H1 (cell line): ENCODE measurements at regions not wholly inside any gene's neighbourhood (a gene's known extent, or its start where the extent isn't known, plus 50 kb on each side); places are given as distances from the start of the nearest gene placed in this dataset.

ENCODE experiments used
- CTCF ChIA-PET: fragments of 300-600 bp; sonication (Branson Sonifier 250); formaldehyde crosslinking; loops from one replicate; lab custom pipeline; 2021; ENCODE audit not compliant: partially characterized antibody; lab: Charles Lee
- POLR2A ChIA-PET: fragments of 300-600 bp; sonication (Branson Sonifier 250); formaldehyde crosslinking; loops from one replicate; lab custom pipeline; 2021; ENCODE audit warnings: inconsistent platforms; ENCODE audit not compliant: partially characterized antibody; lab: Charles Lee
- DNase-seq, 2 experiments: peaks; one replicate each; pipeline versions ENCODE4 v3.0.0 to v3.0.0-alpha.2; 2010 to 2022; ENCODE audit warnings: low spot score in 2 of 2, low read depth in 1 of 2, mixed read lengths in 1 of 2
- FAIRE-seq: peaks from 2 replicates; lab custom pipeline; 2011; peaks lifted over from hg19 to GRCh38; lab: Jason Lieb, UNC
- H2AFZ ChIP-seq: 2 replicates; pipeline ENCODE4 v1.8.1; 2012; ENCODE audit warnings: low read length, inconsistent platforms
- H2AK5ac ChIP-seq: 2 replicates; pipeline ENCODE4 v1.6.1; 2013; ENCODE audit warnings: low read depth, low read length
- H2BK120ac ChIP-seq: replicated peaks from 2 replicates; pipeline ENCODE3; 2013; ENCODE audit warnings: low read depth, low read length, inconsistent platforms
- H2BK12ac ChIP-seq: 2 replicates; pipeline ENCODE4 v1.6.1; 2013; ENCODE audit warnings: low read depth, low read length
- H2BK15ac ChIP-seq: 2 replicates; pipeline ENCODE4 v1.6.1; 2013; ENCODE audit warnings: low read length
- H2BK20ac ChIP-seq: 2 replicates; pipeline ENCODE4 v1.6.1; 2013; ENCODE audit warnings: low read length
- H2BK5ac ChIP-seq: 2 replicates; pipeline ENCODE4 v1.6.1; 2013; ENCODE audit warnings: low read depth, low read length
- H3K14ac ChIP-seq: 2 replicates; pipeline ENCODE4 v1.6.1; 2013; ENCODE audit warnings: inconsistent platforms; ENCODE audit not compliant: insufficient read length
- H3K18ac ChIP-seq: 2 replicates; pipeline ENCODE4 v1.6.1; 2013; ENCODE audit warnings: low read length; ENCODE audit errors: extremely low read depth
- H3K23ac ChIP-seq: 2 replicates; pipeline ENCODE4 v1.6.1; 2013; ENCODE audit warnings: inconsistent platforms; ENCODE audit not compliant: insufficient read length
- H3K23me2 ChIP-seq: 2 replicates; pipeline ENCODE4 v1.6.1; 2013; ENCODE audit warnings: low read depth, low read length
- H3K27ac ChIP-seq: 2 replicates; pipeline ENCODE4 v1.6.1; 2011; ENCODE audit warnings: low read depth, low read length, inconsistent platforms
- H3K27me3 ChIP-seq, 4 experiments: replicated peaks in 1 of 4; 1 replicate in 1 of 4; 2 replicates in 3 of 4; pipeline versions ENCODE4 v1.6.1 to v1.8.1; 2011 to 2013; ENCODE audit warnings: low read length in 3 of 4, mild to moderate bottlenecking in 3 of 4, inconsistent platforms in 2 of 4, mixed read lengths in 2 of 4, moderate library complexity in 1 of 4; ENCODE audit not compliant: control insufficient read depth in 3 of 4, insufficient read depth in 3 of 4; ENCODE audit errors: extremely low read depth in 1 of 4
- H3K36me3 ChIP-seq, 4 experiments: 2 replicates each; pipeline versions ENCODE4 v1.6.1 to v1.8.1; 2011 to 2013; ENCODE audit warnings: mild to moderate bottlenecking in 4 of 4, low read length in 3 of 4, moderate library complexity in 2 of 4, control low read depth in 1 of 4, inconsistent platforms in 1 of 4; ENCODE audit not compliant: insufficient read depth in 4 of 4, control insufficient read depth in 2 of 4
- H3K4ac ChIP-seq: replicated peaks from 2 replicates; pipeline ENCODE3; 2013; ENCODE audit warnings: low read length, low read depth, mixed read lengths, inconsistent platforms; ENCODE audit not compliant: insufficient read length
- H3K4me1 ChIP-seq, 4 experiments: replicated peaks in 1 of 4; 1 replicate in 1 of 4; 2 replicates in 3 of 4; pipeline versions ENCODE4 v1.6.1 to v1.8.1; 2011 to 2013; ENCODE audit warnings: low read length in 3 of 4, inconsistent platforms in 2 of 4, mixed read lengths in 1 of 4; ENCODE audit not compliant: insufficient read depth in 4 of 4, control insufficient read depth in 3 of 4
- H3K4me2 ChIP-seq, 2 experiments: 2 replicates each; pipeline versions ENCODE4 v1.6.1 to v1.8.1; 2011 to 2013; ENCODE audit warnings: low read depth in 2 of 2, low read length in 2 of 2, control low read depth in 1 of 2, inconsistent platforms in 1 of 2, mild to moderate bottlenecking in 1 of 2; ENCODE audit not compliant: insufficient read depth in 1 of 2
- H3K4me3 ChIP-seq, 4 experiments: fragments of 200-600, 300-600 bp in 1 of 4; sonication (generic), shearing (Covaris generic), sonication (Bioruptor Twin) in 1 of 4; 2 replicates each; pipeline versions ENCODE4 v1.5.1 to v1.8.1; 2011 to 2016; ENCODE audit warnings: low read length in 4 of 4, low read depth in 3 of 4, control low read depth in 2 of 4, inconsistent platforms in 2 of 4, mild to moderate bottlenecking in 2 of 4, mixed read lengths in 1 of 4, moderate library complexity in 1 of 4; ENCODE audit not compliant: insufficient read depth in 2 of 4; ENCODE audit errors: extremely low read depth in 1 of 4
- H3K56ac ChIP-seq: replicated peaks from 2 replicates; pipeline ENCODE3; 2013; ENCODE audit warnings: low read depth, mild to moderate bottlenecking, mixed read lengths, low read length, inconsistent platforms; ENCODE audit not compliant: insufficient read length
- H3K79me1 ChIP-seq: 2 replicates; pipeline ENCODE4 v1.6.1; 2013; ENCODE audit warnings: low read depth, low read length, control low read depth
- H3K79me2 ChIP-seq, 2 experiments: 2 replicates each; pipeline versions ENCODE4 v1.6.1 to v1.8.1; 2012 to 2013; ENCODE audit warnings: low read length in 2 of 2, mild to moderate bottlenecking in 2 of 2, inconsistent platforms in 1 of 2; ENCODE audit not compliant: insufficient read depth in 2 of 2, control insufficient read depth in 1 of 2
- H3K9ac ChIP-seq, 4 experiments: replicated peaks in 1 of 4; 1 replicate in 1 of 4; 2 replicates in 3 of 4; pipeline versions ENCODE4 v1.6.1 to v1.8.1; 2011 to 2013; ENCODE audit warnings: low read depth in 3 of 4, low read length in 3 of 4, control low read depth in 2 of 4, mild to moderate bottlenecking in 2 of 4, moderate library complexity in 2 of 4, inconsistent platforms in 1 of 4; ENCODE audit errors: extremely low read depth in 1 of 4
- H3K9me3 ChIP-seq, 2 experiments: 2 replicates each; pipeline versions ENCODE4 v1.6.1 to v1.8.1; 2012 to 2013; ENCODE audit warnings: mild to moderate bottlenecking in 2 of 2, moderate library complexity in 2 of 2, control low read depth in 1 of 2, inconsistent platforms in 1 of 2, low read depth in 1 of 2, low read length in 1 of 2, mixed read lengths in 1 of 2; ENCODE audit not compliant: insufficient read depth in 2 of 2
- H4K20me1 ChIP-seq, 2 experiments: replicated peaks in 1 of 2; 2 replicates each; pipeline versions ENCODE3 to v1.8.1; 2011 to 2013; ENCODE audit warnings: inconsistent platforms in 2 of 2, low read length in 2 of 2, mild to moderate bottlenecking in 1 of 2; ENCODE audit not compliant: insufficient read depth in 2 of 2, control insufficient read depth in 1 of 2
- H4K5ac ChIP-seq: 2 replicates; pipeline ENCODE4 v1.6.1; 2013; ENCODE audit warnings: low read length, low read depth, mixed read lengths, inconsistent platforms; ENCODE audit not compliant: insufficient read length
- H4K8ac ChIP-seq: 2 replicates; pipeline ENCODE4 v1.8.0; 2013; ENCODE audit warnings: mild to moderate bottlenecking, moderate library complexity, low read length, inconsistent platforms; ENCODE audit not compliant: insufficient read depth; ENCODE audit errors: extremely low read depth
- H4K91ac ChIP-seq: replicated peaks from 2 replicates; pipeline ENCODE3; 2013; ENCODE audit warnings: low read length, mixed read lengths, inconsistent platforms; ENCODE audit not compliant: insufficient read length
- CBX5 ChIP-seq: fragments of 300-800, 300-1000 bp; sonication (generic); IDR thresholded peaks from 2 replicates; pipeline ENCODE4 v1.7.1; 2016; ENCODE audit warnings: antibody characterized with exemption, low read length, low read depth
- CBX8 ChIP-seq: fragments of 300-800, 300-1000 bp; sonication (generic); IDR thresholded peaks from 2 replicates; pipeline ENCODE4 v1.7.1; 2016; ENCODE audit warnings: low read depth, low read length, borderline replicate concordance
- CREB1 ChIP-seq: IDR thresholded peaks from 2 replicates; pipeline ENCODE4 v1.6.1; 2012; ENCODE audit warnings: inconsistent platforms
- CTCF ChIP-seq, 3 experiments: IDR thresholded peaks; 1 replicate in 2 of 3; 2 replicates in 1 of 3; pipeline versions ENCODE4 v1.5.1 to v1.6.1; 2011; ENCODE audit warnings: low read length in 3 of 3, mild to moderate bottlenecking in 3 of 3, inconsistent platforms in 2 of 3, low read depth in 1 of 3, moderate library complexity in 1 of 3; ENCODE audit not compliant: insufficient read depth in 1 of 3; ENCODE audit errors: control extremely low read depth in 1 of 3
- EGR1 ChIP-seq: IDR thresholded peaks from 2 replicates; pipeline ENCODE4 v1.6.1; 2011; ENCODE audit warnings: low read depth, low read length, borderline replicate concordance
- JUN ChIP-seq: IDR thresholded peaks from 2 replicates; pipeline ENCODE4 v1.6.1; 2011; ENCODE audit warnings: low read depth, mild to moderate bottlenecking, improper control_type of control experiment, low read length
- POU5F1 ChIP-seq: IDR thresholded peaks from 2 replicates; pipeline ENCODE4 v1.6.1; 2011; ENCODE audit warnings: low read depth, mild to moderate bottlenecking, low read length, moderate library complexity
- RAD21 ChIP-seq, 2 experiments: IDR thresholded peaks in 1 of 2; conservative IDR thresholded peaks in 1 of 2; 2 replicates each; pipeline ENCODE4 v1.6.1; 2011; ENCODE audit warnings: low read depth in 2 of 2, low read length in 2 of 2, improper control_type of control experiment in 1 of 2, inconsistent platforms in 1 of 2, mild to moderate bottlenecking in 1 of 2, moderate library complexity in 1 of 2
- SAP30 ChIP-seq: fragments of 300-600 bp; sonication (generic); IDR thresholded peaks from 2 replicates; pipeline ENCODE4 v1.7.1; 2012; ENCODE audit warnings: low read length, moderate library complexity, mild to moderate bottlenecking, inconsistent platforms; ENCODE audit not compliant: insufficient read depth, insufficient replicate concordance
- SIN3A ChIP-seq, 2 experiments: IDR thresholded peaks in 1 of 2; conservative IDR thresholded peaks in 1 of 2; 2 replicates each; pipeline ENCODE4 v1.6.1; 2011 to 2012; ENCODE audit warnings: low read length in 2 of 2, improper control_type of control experiment in 1 of 2, low read depth in 1 of 2, mild to moderate bottlenecking in 1 of 2
- SP1 ChIP-seq: IDR thresholded peaks from 2 replicates; pipeline ENCODE4 v1.6.1; 2011; ENCODE audit warnings: low read depth, low read length
- TAF7 ChIP-seq: optimal IDR thresholded peaks from 2 replicates; pipeline ENCODE3; 2011; ENCODE audit warnings: low read depth, mild to moderate bottlenecking, inconsistent platforms, low read length, moderate library complexity, borderline replicate concordance
- WGBS, 2 experiments: shearing (Covaris generic) in 1 of 2; methylation state at CpG; one replicate each; pipeline versions ENCODE4 v1.1.6 to v1.1.7; 2013 to 2015; ENCODE audit warnings: low lambda C conversion rate in 2 of 2, mixed read lengths in 2 of 2, inconsistent platforms in 1 of 2, low coverage in 1 of 2, missing lambda C conversion rate in 1 of 2; ENCODE audit not compliant: insufficient replicate concordance in 2 of 2, insufficient coverage in 1 of 2, insufficient read length in 1 of 2; ENCODE audit errors: extremely low coverage in 1 of 2, missing lambda C conversion rate in 1 of 2; 5-methylcytosine and 5-hydroxymethylcytosine counted together

GRCh38 chr5:53403291-53403690, 77.1 kb upstream of the FST start:
- no peak overlapping the region for H2AFZ ChIP-seq
- no peaks in the 10 kb centered on the region for H3K79me1 ChIP-seq
- no peak overlapping the region for H2AK5ac ChIP-seq
- no peak overlapping the region for H3K4me3 ChIP-seq
- H4K5ac ChIP-seq: no peak overlapping the region
- H3K56ac ChIP-seq: no peak overlapping the region
- no peak overlapping the region for H2BK120ac ChIP-seq
- H4K91ac ChIP-seq: no peak overlapping the region
- H3K23me2 ChIP-seq: no peaks in the 10 kb centered on the region
- DNase-seq (no peak), FAIRE-seq (no peak)
- no peak overlapping the region for H3K4ac ChIP-seq
- H2BK15ac ChIP-seq: no peak overlapping the region
- H3K27ac ChIP-seq: no peak overlapping the region
- ChIA-PET POLR2A (no interaction called here), CTCF (no interaction called here)
- H3K27me3 ChIP-seq: no peaks in the 10 kb centered on the region
- H3K79me2 ChIP-seq: no peaks in the 10 kb centered on the region
- H3K9ac ChIP-seq: no peak overlapping the region
- no peak overlapping the region for H2BK5ac ChIP-seq
- no peaks in the 10 kb centered on the region; a peak in 1 of 4 replicates for H3K9me3 ChIP-seq
- no peak overlapping the region for H2BK20ac ChIP-seq
- H3K4me1 ChIP-seq: no peaks in the 10 kb centered on the region
- no peaks in the 10 kb centered on the region for H4K20me1 ChIP-seq
- 92% methylated on average over 3 of the region's 3 CpGs; no CpG with 5 or more reads in 1 of the 2 experiments for WGBS, 2 experiments
- H4K8ac ChIP-seq: no peak overlapping the region
- no peak overlapping the region for H3K4me2 ChIP-seq
- no peak overlapping the region for H2BK12ac ChIP-seq
- no peak overlapping the region for H3K18ac ChIP-seq
- no peak overlapping the region for H3K14ac ChIP-seq
- H3K36me3 ChIP-seq: no peaks in the 10 kb centered on the region
- no peak overlapping the region for H3K23ac ChIP-seq
- TF ChIP-seq RAD21 (IDR thresholded peaks at IDR 0.05 in 1 of 2, conservative IDR thresholded peaks at IDR 0.05 in 1 of 2; ENCODE audit: low read depth in 2 of 2, low read length in 2 of 2): no peak
- TF ChIP-seq POU5F1: no peak
- no peak for TF ChIP-seq SAP30
- no peak for TF ChIP-seq SIN3A (conservative IDR thresholded peaks at IDR 0.05 in 1 of 2, IDR thresholded peaks at IDR 0.05 in 1 of 2; ENCODE audit: low read depth in 1 of 2, low read length in 2 of 2)
- TF ChIP-seq CBX5: no peak
- TF ChIP-seq CREB1: no peak
- TF ChIP-seq TAF7: no peak
- no peak for TF ChIP-seq SP1
- TF ChIP-seq EGR1: no peak
- TF ChIP-seq JUN: no peak
- TF ChIP-seq CBX8: no peak
- TF ChIP-seq CTCF (IDR thresholded peaks at IDR 0.05; ENCODE audit: control extremely low read depth in 1 of 3, insufficient read depth in 1 of 3, low read depth in 1 of 3, low read length in 3 of 3): no peak
